ACC112 (cell line): ENCODE measurements at regions not wholly inside any gene's neighbourhood (a gene's known extent, or its start where the extent isn't known, plus 50 kb on each side); places are given as distances from the start of the nearest gene placed in this dataset.

Experiments used
- H2AFZ ChIP-seq: fragments of 200-600 bp; sonication (generic); one replicate; pipeline ENCODE4 v1.6.0; 2017; ENCODE audit warnings: antibody characterized with exemption, low read length; ENCODE audit not compliant: unreplicated experiment
- H3K27ac ChIP-seq: fragments of 200-600 bp; sonication (generic); 2 replicates; pipeline ENCODE4 v1.5.1; 2014; ENCODE audit warnings: low read depth, mild to moderate bottlenecking, antibody characterized with exemption, low read length, moderate library complexity
- H3K27me3 ChIP-seq: fragments of 200-600 bp; sonication (generic); 2 replicates; pipeline ENCODE4 v1.6.1; 2014; ENCODE audit warnings: mild to moderate bottlenecking, antibody characterized with exemption, low read length, moderate library complexity, mixed read lengths; ENCODE audit not compliant: insufficient read depth
- H3K36me3 ChIP-seq: fragments of 200-600 bp; sonication (generic); 2 replicates; pipeline ENCODE4 v1.6.1; 2016; ENCODE audit warnings: mild to moderate bottlenecking, antibody characterized with exemption, low read length, moderate library complexity, mixed read lengths; ENCODE audit not compliant: insufficient read depth
- H3K4me1 ChIP-seq: fragments of 200-600 bp; sonication (generic); one replicate; pipeline ENCODE4 v1.6.1; 2016; ENCODE audit warnings: low read length, mixed read lengths; ENCODE audit not compliant: insufficient read depth, unreplicated experiment, control insufficient read depth
- H3K4me3 ChIP-seq: fragments of 200-600 bp; sonication (generic); 2 replicates; pipeline ENCODE4 v1.5.1; 2014; ENCODE audit warnings: mild to moderate bottlenecking, low read depth, low read length
- H3K79me2 ChIP-seq: fragments of 200-600 bp; sonication (generic); one replicate; pipeline ENCODE4 v1.6.0; 2016; ENCODE audit warnings: low read length; ENCODE audit not compliant: control insufficient read depth, unreplicated experiment, insufficient read depth

- Histone ChIP-seq H3K27me3 (no peaks in the 10 kb centered on the region), H2AFZ (no peak overlapping the region), H3K36me3 (no peaks in the 10 kb centered on the region), H3K79me2 (no peaks in the 10 kb centered on the region), H3K27ac (no peak overlapping the region), H3K4me3 (no peak overlapping the region), H3K4me1 (no peaks in the 10 kb centered on the region)
Observed at GRCh38 chr5:125756456-125756855, 666.8 kb upstream of the GRAMD2B start.

- no peaks in the 10 kb centered on the region for H3K27me3 ChIP-seq
- no peaks in the 10 kb centered on the region for H3K79me2 ChIP-seq
- H2AFZ ChIP-seq = no peak overlapping the region
- H3K36me3 ChIP-seq = no peaks in the 10 kb centered on the region
- no peak overlapping the region for H3K27ac ChIP-seq
- no peak overlapping the region for H3K4me3 ChIP-seq
- H3K4me1 ChIP-seq = no peaks in the 10 kb centered on the region
Observed at GRCh38 chr5:125766706-125767105, 656.5 kb upstream of the GRAMD2B start.

- H3K27ac ChIP-seq = no peak overlapping the region
- no peaks in the 10 kb centered on the region for H3K4me1 ChIP-seq
- no peaks in the 10 kb centered on the region for H3K79me2 ChIP-seq
- H2AFZ ChIP-seq = no peak overlapping the region
- no peaks in the 10 kb centered on the region for H3K36me3 ChIP-seq
- H3K4me3 ChIP-seq = no peak overlapping the region
- H3K27me3 ChIP-seq = no peaks in the 10 kb centered on the region
Observed at GRCh38 chr5:125775896-125776295, 647.3 kb upstream of the GRAMD2B start.

- H3K27me3 ChIP-seq = no peaks in the 10 kb centered on the region
- H3K4me3 ChIP-seq = no peak overlapping the region
- H3K36me3 ChIP-seq = no peaks in the 10 kb centered on the region
- H3K79me2 ChIP-seq = no peaks in the 10 kb centered on the region
- no peak overlapping the region for H2AFZ ChIP-seq
- H3K4me1 ChIP-seq = no peaks in the 10 kb centered on the region
- no peak overlapping the region for H3K27ac ChIP-seq
Observed at GRCh38 chr5:125776656-125777139, 646.5 kb upstream of the GRAMD2B start.

GRCh38 chr5:125778791-125779190 is 644.4 kb upstream of the GRAMD2B start:
- no peak overlapping the region for H2AFZ ChIP-seq
- no peak overlapping the region for H3K4me3 ChIP-seq
- H3K27ac ChIP-seq = no peak overlapping the region
- no peaks in the 10 kb centered on the region for H3K27me3 ChIP-seq
- H3K79me2 ChIP-seq = no peaks in the 10 kb centered on the region
- no peaks in the 10 kb centered on the region for H3K36me3 ChIP-seq
- H3K4me1 ChIP-seq = no peaks in the 10 kb centered on the region

- no peaks in the 10 kb centered on the region for H3K27me3 ChIP-seq
- H3K27ac ChIP-seq = no peak overlapping the region
- H3K4me1 ChIP-seq = no peaks in the 10 kb centered on the region
- H3K36me3 ChIP-seq = no peaks in the 10 kb centered on the region
- no peaks in the 10 kb centered on the region for H3K79me2 ChIP-seq
- H2AFZ ChIP-seq = no peak overlapping the region
- no peak overlapping the region for H3K4me3 ChIP-seq
Observed at GRCh38 chr5:125785407-125785806, 637.8 kb upstream of the GRAMD2B start.

GRCh38 chr5:125786021-125786420 is 637.2 kb upstream of the GRAMD2B start:
- Histone ChIP-seq H3K27ac (no peak overlapping the region), H3K79me2 (no peaks in the 10 kb centered on the region), H2AFZ (no peak overlapping the region), H3K4me1 (no peaks in the 10 kb centered on the region), H3K36me3 (no peaks in the 10 kb centered on the region), H3K27me3 (no peaks in the 10 kb centered on the region), H3K4me3 (no peak overlapping the region)

- Histone ChIP-seq H3K27me3 (no peaks in the 10 kb centered on the region), H3K36me3 (no peaks in the 10 kb centered on the region), H3K79me2 (no peaks in the 10 kb centered on the region), H3K27ac (no peak overlapping the region), H2AFZ (no peak overlapping the region), H3K4me1 (no peaks in the 10 kb centered on the region), H3K4me3 (no peak overlapping the region)
Observed at GRCh38 chr5:125793470-125793869, 629.7 kb upstream of the GRAMD2B start.

- H3K27ac ChIP-seq = no peak overlapping the region
- no peaks in the 10 kb centered on the region for H3K27me3 ChIP-seq
- H3K36me3 ChIP-seq = no peaks in the 10 kb centered on the region
- H2AFZ ChIP-seq = no peak overlapping the region
- no peak overlapping the region for H3K4me3 ChIP-seq
- no peaks in the 10 kb centered on the region for H3K4me1 ChIP-seq
- no peaks in the 10 kb centered on the region for H3K79me2 ChIP-seq
Observed at GRCh38 chr5:125794922-125795321, 628.3 kb upstream of the GRAMD2B start.

GRCh38 chr5:125798307-125798706 is 624.9 kb upstream of the GRAMD2B start:
- H3K4me1 ChIP-seq = no peaks in the 10 kb centered on the region
- no peaks in the 10 kb centered on the region for H3K27me3 ChIP-seq
- H2AFZ ChIP-seq = no peak overlapping the region
- H3K27ac ChIP-seq = no peak overlapping the region
- no peak overlapping the region for H3K4me3 ChIP-seq
- H3K36me3 ChIP-seq = no peaks in the 10 kb centered on the region
- no peaks in the 10 kb centered on the region for H3K79me2 ChIP-seq

GRCh38 chr5:125812651-125813050 is 610.6 kb upstream of the GRAMD2B start:
- no peaks in the 10 kb centered on the region for H3K79me2 ChIP-seq
- no peaks in the 10 kb centered on the region for H3K27me3 ChIP-seq
- no peak overlapping the region for H3K27ac ChIP-seq
- H3K4me3 ChIP-seq = no peak overlapping the region
- H3K36me3 ChIP-seq = no peaks in the 10 kb centered on the region
- no peaks in the 10 kb centered on the region for H3K4me1 ChIP-seq
- H2AFZ ChIP-seq = no peak overlapping the region
